Erythroblast (primary cell): ENCODE measurements at regions not wholly inside any gene's neighbourhood (a gene's known extent, or its start where the extent isn't known, plus 50 kb on each side); places are given as distances from the start of the nearest gene placed in this dataset.

ENCODE experiments used
- GATA1 ChIP-seq: IDR thresholded peaks from 2 replicates; pipeline ENCODE4 v1.6.1; 2011; ENCODE audit warnings: low read depth, mild to moderate bottlenecking, control low read depth, low read length, moderate library complexity
- POLR2A ChIP-seq: IDR thresholded peaks from 2 replicates; pipeline ENCODE4 v1.6.1; 2011; ENCODE audit warnings: mild to moderate bottlenecking, low read length

DNA sequence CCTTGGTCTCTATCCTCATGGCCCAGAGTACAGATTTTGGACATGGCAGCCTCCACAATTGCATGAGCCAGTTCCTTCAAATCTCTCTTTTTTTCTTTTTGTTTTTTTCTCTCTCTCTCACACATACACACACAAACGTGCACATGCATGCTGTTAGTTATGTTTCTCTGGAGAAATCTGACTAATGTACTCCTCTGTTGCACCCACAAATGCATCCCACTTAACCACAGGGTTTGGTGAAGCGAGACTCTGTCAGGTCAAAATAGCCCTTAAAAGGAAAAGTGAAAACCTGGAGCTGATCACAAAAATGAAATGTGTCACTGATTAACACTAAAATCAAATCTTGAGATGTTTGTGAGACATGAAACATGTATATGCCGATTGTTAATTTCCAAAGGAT is 374.6 kb upstream of the ARGLU1 start:
- no peak for TF ChIP-seq POLR2A
- no peak for TF ChIP-seq GATA1
